ENCODE measurements at regions not wholly inside any gene's neighbourhood (a gene's known extent, or its start where the extent isn't known, plus 50 kb on each side); places are given as distances from the start of the nearest gene placed in this dataset.
"Not testable (repeated sequence)": the region's sequence is repeated elsewhere in the genome, so short reads cannot be mapped to it uniquely, and the experiment has no call there.

GRCh38 chr4:4656977-4657376, 115.1 kb upstream of the STX18 start:
- Mint-ChIP-seq H3K36me3 (peaks cover 4% of the 10 kb centered on the region), H3K27ac (no peak overlapping the region), H3K9me3 (no peaks in the 10 kb centered on the region), H3K27me3 (no peaks in the 10 kb centered on the region), H3K4me1 (no peaks in the 10 kb centered on the region), H3K4me3 (no peak overlapping the region)

- H3K9me3 Mint-ChIP-seq: no peaks in the 10 kb centered on the region
- H3K4me1 Mint-ChIP-seq: no peaks in the 10 kb centered on the region
- no peaks in the 10 kb centered on the region for H3K27me3 Mint-ChIP-seq
- H3K4me3 Mint-ChIP-seq: no peak overlapping the region
- H3K27ac Mint-ChIP-seq: no peak overlapping the region
- peaks cover 4% of the 10 kb centered on the region for H3K36me3 Mint-ChIP-seq
These were observed 114.1 kb upstream of the STX18 start for GRCh38 chr4:4655901-4656300.

GRCh38 chr4:4655011-4655410, 113.2 kb upstream of the STX18 start:
- H3K9me3 Mint-ChIP-seq: no peaks in the 10 kb centered on the region
- no peak overlapping the region for H3K4me3 Mint-ChIP-seq
- H3K36me3 Mint-ChIP-seq: peaks cover 9% of the 10 kb centered on the region
- H3K27me3 Mint-ChIP-seq: no peaks in the 10 kb centered on the region
- H3K27ac Mint-ChIP-seq: no peak overlapping the region
- no peaks in the 10 kb centered on the region for H3K4me1 Mint-ChIP-seq

GRCh38 chr4:4651811-4652755, 110.2 kb upstream of the STX18 start:
- Mint-ChIP-seq H3K36me3 (peaks cover 13% of the 10 kb centered on the region), H3K27ac (no peak overlapping the region), H3K4me1 (no peaks in the 10 kb centered on the region), H3K4me3 (no peak overlapping the region), H3K9me3 (no peaks in the 10 kb centered on the region), H3K27me3 (no peaks in the 10 kb centered on the region)

GRCh38 chr4:4647041-4647440, 105.2 kb upstream of the STX18 start:
- H3K36me3 Mint-ChIP-seq: peaks cover 11% of the 10 kb centered on the region

GRCh38 chr4:4645743-4646142, 103.9 kb upstream of the STX18 start:
- Mint-ChIP-seq H3K36me3 (peaks cover 10% of the 10 kb centered on the region), H3K4me1 (no peaks in the 10 kb centered on the region), H3K27ac (no peak overlapping the region), H3K27me3 (no peaks in the 10 kb centered on the region), H3K9me3 (no peaks in the 10 kb centered on the region), H3K4me3 (no peak overlapping the region)

More at GRCh38 chr4:4647041-4647440, 105.2 kb upstream of the STX18 start:
- no peak overlapping the region for H3K4me3 Mint-ChIP-seq
- H3K9me3 Mint-ChIP-seq: no peaks in the 10 kb centered on the region
- H3K4me1 Mint-ChIP-seq: no peaks in the 10 kb centered on the region
- H3K27me3 Mint-ChIP-seq: no peaks in the 10 kb centered on the region
- H3K27ac Mint-ChIP-seq: no peak overlapping the region

GRCh38 chr4:4644277-4644676, 102.4 kb upstream of the STX18 start:
- H3K4me3 Mint-ChIP-seq, H3K4me1 Mint-ChIP-seq, H3K27me3 Mint-ChIP-seq, H3K9me3 Mint-ChIP-seq, H3K27ac Mint-ChIP-seq, H3K36me3 Mint-ChIP-seq: not testable (repeated sequence)

GRCh38 chr4:4643743-4644142, 101.9 kb upstream of the STX18 start:
- H3K27me3 Mint-ChIP-seq, H3K9me3 Mint-ChIP-seq, H3K4me1 Mint-ChIP-seq, H3K36me3 Mint-ChIP-seq, H3K4me3 Mint-ChIP-seq, H3K27ac Mint-ChIP-seq: not testable (repeated sequence)

GRCh38 chr4:4643306-4643705, 101.5 kb upstream of the STX18 start:
- peaks cover 6% of the 10 kb centered on the region for H3K9me3 Mint-ChIP-seq
- no peak overlapping the region for H3K27ac Mint-ChIP-seq
- H3K4me3 Mint-ChIP-seq: no peak overlapping the region
- no peaks in the 10 kb centered on the region for H3K4me1 Mint-ChIP-seq
- H3K36me3 Mint-ChIP-seq: peaks cover 5% of the 10 kb centered on the region
- no peaks in the 10 kb centered on the region for H3K27me3 Mint-ChIP-seq

- H3K4me3 Mint-ChIP-seq: no peak overlapping the region
- no peak overlapping the region for H3K27ac Mint-ChIP-seq
- H3K9me3 Mint-ChIP-seq: peaks cover 6% of the 10 kb centered on the region
- peaks cover 5% of the 10 kb centered on the region for H3K36me3 Mint-ChIP-seq
- H3K4me1 Mint-ChIP-seq: no peaks in the 10 kb centered on the region
- H3K27me3 Mint-ChIP-seq: no peaks in the 10 kb centered on the region
These were observed 100.7 kb upstream of the STX18 start for GRCh38 chr4:4642496-4643000.

GRCh38 chr4:4641661-4642495, 100.0 kb upstream of the STX18 start:
- peaks cover 6% of the 10 kb centered on the region for H3K9me3 Mint-ChIP-seq
- H3K4me3 Mint-ChIP-seq: no peak overlapping the region
- H3K27me3 Mint-ChIP-seq: no peaks in the 10 kb centered on the region
- peaks cover 5% of the 10 kb centered on the region for H3K36me3 Mint-ChIP-seq
- no peaks in the 10 kb centered on the region for H3K4me1 Mint-ChIP-seq
- no peak overlapping the region for H3K27ac Mint-ChIP-seq

GRCh38 chr4:4641254-4641653, 99.4 kb upstream of the STX18 start:
- no peaks in the 10 kb centered on the region for H3K4me1 Mint-ChIP-seq
- no peaks in the 10 kb centered on the region for H3K27me3 Mint-ChIP-seq
- H3K36me3 Mint-ChIP-seq: peaks cover 5% of the 10 kb centered on the region
- no peak overlapping the region for H3K4me3 Mint-ChIP-seq
- H3K9me3 Mint-ChIP-seq: peaks cover 6% of the 10 kb centered on the region
- no peak overlapping the region for H3K27ac Mint-ChIP-seq

- no peak overlapping the region for H3K27ac Mint-ChIP-seq
- peaks cover 6% of the 10 kb centered on the region for H3K9me3 Mint-ChIP-seq
- H3K36me3 Mint-ChIP-seq: peaks cover 6% of the 10 kb centered on the region
- no peaks in the 10 kb centered on the region for H3K27me3 Mint-ChIP-seq
- H3K4me3 Mint-ChIP-seq: no peak overlapping the region
- H3K4me1 Mint-ChIP-seq: no peaks in the 10 kb centered on the region
These were observed 98.8 kb upstream of the STX18 start for GRCh38 chr4:4640692-4641091.

- peaks cover 6% of the 10 kb centered on the region for H3K36me3 Mint-ChIP-seq
- peaks cover 6% of the 10 kb centered on the region for H3K9me3 Mint-ChIP-seq
- no peak overlapping the region for H3K27ac Mint-ChIP-seq
- H3K27me3 Mint-ChIP-seq: no peaks in the 10 kb centered on the region
- no peaks in the 10 kb centered on the region for H3K4me1 Mint-ChIP-seq
- no peak overlapping the region for H3K4me3 Mint-ChIP-seq
These were observed 97.5 kb upstream of the STX18 start for GRCh38 chr4:4639370-4639769.

GRCh38 chr4:4637710-4638109, 95.9 kb upstream of the STX18 start:
- Mint-ChIP-seq H3K9me3 (peaks cover 6% of the 10 kb centered on the region), H3K27me3 (no peaks in the 10 kb centered on the region), H3K4me1 (no peaks in the 10 kb centered on the region), H3K4me3 (no peak overlapping the region), H3K27ac (no peak overlapping the region), H3K36me3 (peaks cover 11% of the 10 kb centered on the region)

- no peaks in the 10 kb centered on the region for H3K9me3 Mint-ChIP-seq
- peaks cover 8% of the 10 kb centered on the region for H3K36me3 Mint-ChIP-seq
- no peaks in the 10 kb centered on the region for H3K27me3 Mint-ChIP-seq
- H3K4me1 Mint-ChIP-seq: no peaks in the 10 kb centered on the region
- H3K4me3 Mint-ChIP-seq: no peak overlapping the region
- H3K27ac Mint-ChIP-seq: no peak overlapping the region
These were observed 91.6 kb upstream of the STX18 start for GRCh38 chr4:4633431-4633830.
